Loucy (cell line): ENCODE measurements at regions not wholly inside any gene's neighbourhood (a gene's known extent, or its start where the extent isn't known, plus 50 kb on each side); places are given as distances from the start of the nearest gene placed in this dataset.

Experiments used
- H2AFZ ChIP-seq: fragments of 200-600 bp; sonication (generic); 2 replicates; pipeline ENCODE4 v1.6.0; 2016; ENCODE audit warnings: antibody characterized with exemption, mild to moderate bottlenecking, low read length, moderate library complexity
- H3F3A ChIP-seq: fragments of 200-600 bp; 2 replicates; pipeline ENCODE4 v1.6.0; 2016; ENCODE audit warnings: antibody characterized with exemption, low read depth, mild to moderate bottlenecking
- H3K27me3 ChIP-seq: fragments of 200-600 bp; sonication (generic); 2 replicates; pipeline ENCODE4 v1.6.1; 2014; ENCODE audit warnings: low read length, mild to moderate bottlenecking; ENCODE audit not compliant: insufficient read depth, poor library complexity, severe bottlenecking
- H3K36me3 ChIP-seq: fragments of 200-600 bp; sonication (generic); 2 replicates; pipeline ENCODE4 v1.6.1; 2016; ENCODE audit warnings: low read length; ENCODE audit not compliant: insufficient read depth
- H3K4me1 ChIP-seq: fragments of 200-600 bp; sonication (generic); 2 replicates; pipeline ENCODE4 v1.5.1; 2014; ENCODE audit warnings: low read length, mild to moderate bottlenecking; ENCODE audit not compliant: insufficient read depth, poor library complexity, severe bottlenecking
- H3K4me2 ChIP-seq: fragments of 200-600 bp; sonication (generic); 2 replicates; pipeline ENCODE4 v1.6.0; 2014; ENCODE audit warnings: antibody characterized with exemption, low read length, low read depth, mild to moderate bottlenecking; ENCODE audit not compliant: poor library complexity, severe bottlenecking
- H3K4me3 ChIP-seq: fragments of 200-600 bp; sonication (generic); 2 replicates; pipeline ENCODE4 v1.5.1; 2014; ENCODE audit warnings: low read length, mild to moderate bottlenecking, mixed read lengths; ENCODE audit not compliant: poor library complexity, severe bottlenecking
- H3K79me2 ChIP-seq: fragments of 200-600 bp; sonication (generic); 2 replicates; pipeline ENCODE4 v1.6.1; 2014; ENCODE audit warnings: low read length; ENCODE audit not compliant: insufficient read depth
- H3K9ac ChIP-seq: fragments of 200-600 bp; sonication (generic); 2 replicates; pipeline ENCODE4 v1.6.0; 2014; ENCODE audit warnings: mild to moderate bottlenecking, low read depth, low read length, moderate library complexity; ENCODE audit not compliant: poor library complexity, severe bottlenecking
- H3K9me2 ChIP-seq: fragments of 200-600 bp; sonication (generic); replicated peaks from 2 replicates; pipeline ENCODE4 v1.6.1; 2016; ENCODE audit warnings: low read depth, low read length, mixed read lengths
- H3K9me3 ChIP-seq: fragments of 200-600 bp; sonication (generic); 2 replicates; pipeline ENCODE4 v1.6.1; 2014; ENCODE audit warnings: mild to moderate bottlenecking, antibody characterized with exemption, low read length, low read depth; ENCODE audit not compliant: insufficient read depth
- H4K20me1 ChIP-seq: fragments of 200-600 bp; sonication (generic); 2 replicates; pipeline ENCODE4 v1.6.0; 2014; ENCODE audit warnings: antibody characterized with exemption, low read length, mild to moderate bottlenecking; ENCODE audit not compliant: insufficient read depth, poor library complexity, severe bottlenecking
- CTCF ChIP-seq: fragments of 200-600 bp; sonication (generic); conservative IDR thresholded peaks from 2 replicates; pipeline ENCODE4 v1.5.1; 2014; ENCODE audit warnings: mild to moderate bottlenecking, antibody characterized with exemption, low read length
- EZH2phosphoT487 ChIP-seq: fragments of 200-600 bp; IDR thresholded peaks from 2 replicates; pipeline ENCODE4 v1.6.1; 2018; ENCODE audit warnings: antibody characterized with exemption, mild to moderate bottlenecking, moderate library complexity, borderline replicate concordance

- TF ChIP-seq CTCF = no peak
- Histone ChIP-seq H2AFZ (no peak overlapping the region), H3K9me3 (no peaks in the 10 kb centered on the region), H3K4me1 (no peaks in the 10 kb centered on the region), H3K27me3 (no peaks in the 10 kb centered on the region), H3K36me3 (no peaks in the 10 kb centered on the region), H3K9ac (no peak overlapping the region), H3K4me3 (no peak overlapping the region), H3K9me2 (no peaks in the 10 kb centered on the region), H3K79me2 (no peaks in the 10 kb centered on the region), H3F3A (no peaks in the 10 kb centered on the region), H3K4me2 (no peak overlapping the region), H4K20me1 (no peaks in the 10 kb centered on the region)
Observed at GRCh38 chr1:91170571-91170970, 148.7 kb upstream of the ZNF644 start.

GRCh38 chr1:91166106-91166712 lies 144.4 kb upstream of the ZNF644 start:
- no peaks in the 10 kb centered on the region for H3K9me2 ChIP-seq
- no peak overlapping the region for H3K4me2 ChIP-seq
- no peaks in the 10 kb centered on the region for H3K4me1 ChIP-seq
- no peaks in the 10 kb centered on the region for H3K9me3 ChIP-seq
- 0 out of 2 replicates have a peak overlapping the region, but pooled peaks have one; percentile 8 for H2AFZ ChIP-seq
- no peak overlapping the region for H3K4me3 ChIP-seq
- H3K79me2 ChIP-seq = no peaks in the 10 kb centered on the region
- H3K27me3 ChIP-seq = no peaks in the 10 kb centered on the region
- H3K36me3 ChIP-seq = no peaks in the 10 kb centered on the region
- H3F3A ChIP-seq = no peaks in the 10 kb centered on the region
- TF ChIP-seq CTCF (peak; percentile 91), EZH2phosphoT487 (no peak)
- H3K9ac ChIP-seq = no peak overlapping the region
- no peaks in the 10 kb centered on the region for H4K20me1 ChIP-seq

- TF ChIP-seq EZH2phosphoT487 (no peak), CTCF (peak; percentile 97)
- H3K4me2 ChIP-seq = no peak overlapping the region
- no peaks in the 10 kb centered on the region for H3F3A ChIP-seq
- H3K79me2 ChIP-seq = no peaks in the 10 kb centered on the region
- no peaks in the 10 kb centered on the region for H4K20me1 ChIP-seq
- no peak overlapping the region for H3K9ac ChIP-seq
- no peaks in the 10 kb centered on the region for H3K36me3 ChIP-seq
- H3K4me1 ChIP-seq = no peaks in the 10 kb centered on the region
- H2AFZ ChIP-seq = no peak overlapping the region
- no peaks in the 10 kb centered on the region for H3K27me3 ChIP-seq
- H3K9me3 ChIP-seq = no peaks in the 10 kb centered on the region
- H3K9me2 ChIP-seq = no peaks in the 10 kb centered on the region
- no peak overlapping the region for H3K4me3 ChIP-seq
Observed at GRCh38 chr1:91165033-91165654, 143.3 kb upstream of the ZNF644 start.
